Hepatocyte (in vitro differentiated cells): ENCODE measurements at regions not wholly inside any gene's neighbourhood (a gene's known extent, or its start where the extent isn't known, plus 50 kb on each side); places are given as distances from the start of the nearest gene placed in this dataset.

Source experiments
- DNase-seq: peaks from one replicate; pipeline ENCODE4 v3.0.0-alpha.2; 2016; ENCODE audit warnings: low spot score
- H2AFZ ChIP-seq: fragments of 200-600 bp; sonication (generic); 2 replicates; pipeline ENCODE4 v1.6.0; 2016; ENCODE audit warnings: antibody characterized with exemption, mild to moderate bottlenecking
- H3K27ac ChIP-seq: fragments of 200-600 bp; sonication (generic); 2 replicates; pipeline ENCODE4 v1.5.1; 2016; ENCODE audit warnings: mild to moderate bottlenecking
- H3K27me3 ChIP-seq: fragments of 200-600 bp; sonication (generic); 2 replicates; pipeline ENCODE4 v1.6.1; 2016
- H3K36me3 ChIP-seq: fragments of 200-600 bp; sonication (generic); replicated peaks from 2 replicates; pipeline ENCODE4 v1.5.1; 2016; ENCODE audit warnings: low read depth; ENCODE audit not compliant: insufficient read depth
- H3K4me1 ChIP-seq: fragments of 200-600 bp; sonication (generic); 2 replicates; pipeline ENCODE4 v1.5.1; 2016; ENCODE audit warnings: mild to moderate bottlenecking, moderate library complexity; ENCODE audit not compliant: insufficient read depth
- H3K4me2 ChIP-seq: fragments of 200-600 bp; sonication (generic); 2 replicates; pipeline ENCODE4 v1.6.0; 2016
- H3K4me3 ChIP-seq: fragments of 200-600 bp; sonication (generic); 2 replicates; pipeline ENCODE4 v1.5.1; 2016; ENCODE audit warnings: mild to moderate bottlenecking
- H3K79me2 ChIP-seq: fragments of 200-600 bp; sonication (generic); 2 replicates; pipeline ENCODE4 v1.6.0; 2017; ENCODE audit warnings: mild to moderate bottlenecking
- H3K9me2 ChIP-seq: fragments of 200-600 bp; sonication (generic); replicated peaks from 2 replicates; pipeline ENCODE4 v1.6.0; 2017; ENCODE audit warnings: mild to moderate bottlenecking; ENCODE audit not compliant: insufficient read depth
- H3K9me3 ChIP-seq: fragments of 200-600 bp; sonication (generic); 2 replicates; pipeline ENCODE4 v1.5.1; 2016; ENCODE audit warnings: low read depth, mild to moderate bottlenecking
- H4K20me1 ChIP-seq: fragments of 200-600 bp; sonication (generic); 2 replicates; pipeline ENCODE4 v1.6.0; 2016; ENCODE audit warnings: mild to moderate bottlenecking; ENCODE audit not compliant: insufficient read depth, poor library complexity, severe bottlenecking
- CTCF ChIP-seq: fragments of 200-600 bp; sonication (generic); IDR thresholded peaks from 2 replicates; pipeline ENCODE4 v1.5.1; 2016; ENCODE audit warnings: antibody characterized with exemption, mild to moderate bottlenecking; ENCODE audit not compliant: poor library complexity
- EZH2 ChIP-seq: fragments of 200-600 bp; sonication (generic); IDR thresholded peaks from 2 replicates; pipeline ENCODE4 v1.6.1; 2016; ENCODE audit warnings: antibody characterized with exemption, mild to moderate bottlenecking, borderline replicate concordance
- EZH2phosphoT487 ChIP-seq: fragments of 200-600 bp; sonication (generic); IDR thresholded peaks from one replicate; pipeline ENCODE4 v1.6.1; 2018; ENCODE audit warnings: antibody characterized with exemption, mild to moderate bottlenecking, low read depth, moderate library complexity; ENCODE audit not compliant: unreplicated experiment, severe bottlenecking
- WGBS: methylation state at CpG from one replicate; pipeline ENCODE4 v1.1.6; 2016; ENCODE audit warnings: low lambda C conversion rate; ENCODE audit errors: missing lambda C conversion rate; 5-methylcytosine and 5-hydroxymethylcytosine counted together

GRCh38 chr17:27230996-27231395, 62.9 kb upstream of the WSB1 start:
- TF ChIP-seq EZH2phosphoT487 (no peak), CTCF (no peak), EZH2 (no peak)
- H3K79me2 ChIP-seq, result no peaks in the 10 kb centered on the region
- H3K4me2 ChIP-seq, result no peak overlapping the region

GRCh38 chr17:27232328-27232727, 61.6 kb upstream of the WSB1 start:
- Histone ChIP-seq H3K27me3 (no peaks in the 10 kb centered on the region), H3K9me2 (no peaks in the 10 kb centered on the region), H3K27ac (no peak overlapping the region), H3K36me3 (no peaks in the 10 kb centered on the region), H3K4me3 (no peak overlapping the region), H3K4me2 (no peak overlapping the region), H3K4me1 (peaks cover 1% of the 10 kb centered on the region), H2AFZ (no peak overlapping the region), H3K9me3 (no peaks in the 10 kb centered on the region), H4K20me1 (no peaks in the 10 kb centered on the region), H3K79me2 (no peaks in the 10 kb centered on the region)
- WGBS, result 87% methylated on average over 5 of the region's 5 CpGs
- DNase-seq, result no peak
- no peak for TF ChIP-seq EZH2
- no peak for TF ChIP-seq CTCF
- no peak for TF ChIP-seq EZH2phosphoT487

More at GRCh38 chr17:27230996-27231395, 62.9 kb upstream of the WSB1 start:
- Histone ChIP-seq H3K4me1 (peaks cover 3% of the 10 kb centered on the region), H3K27ac (no peak overlapping the region), H3K36me3 (no peaks in the 10 kb centered on the region), H2AFZ (no peak overlapping the region), H3K27me3 (no peaks in the 10 kb centered on the region), H3K4me3 (no peak overlapping the region), H3K9me3 (no peaks in the 10 kb centered on the region), H4K20me1 (no peaks in the 10 kb centered on the region), H3K9me2 (no peaks in the 10 kb centered on the region)
- 85% methylated on average over 8 of the region's 8 CpGs for WGBS
- no peak for DNase-seq

- no peaks in the 10 kb centered on the region for H3K4me1 ChIP-seq
- no peak for DNase-seq
- H4K20me1 ChIP-seq, result no peaks in the 10 kb centered on the region
- H3K9me3 ChIP-seq, result no peaks in the 10 kb centered on the region
- H3K9me2 ChIP-seq, result no peaks in the 10 kb centered on the region
- H3K27ac ChIP-seq, result no peak overlapping the region
- H2AFZ ChIP-seq, result no peak overlapping the region
- H3K79me2 ChIP-seq, result no peaks in the 10 kb centered on the region
- no peak overlapping the region for H3K4me3 ChIP-seq
- H3K27me3 ChIP-seq, result no peaks in the 10 kb centered on the region
- no peak overlapping the region for H3K4me2 ChIP-seq
- 84% methylated on average over 3 of the region's 3 CpGs for WGBS
- no peaks in the 10 kb centered on the region for H3K36me3 ChIP-seq
- TF ChIP-seq CTCF (no peak), EZH2phosphoT487 (no peak), EZH2 (no peak)
These were observed 60.9 kb upstream of the WSB1 start for GRCh38 chr17:27233059-27233458.

- DNase-seq, result no peak
- no peak overlapping the region for H3K4me2 ChIP-seq
- H3K9me2 ChIP-seq, result no peaks in the 10 kb centered on the region
- no peak overlapping the region for H3K4me3 ChIP-seq
- no peaks in the 10 kb centered on the region for H3K27me3 ChIP-seq
- H3K36me3 ChIP-seq, result no peaks in the 10 kb centered on the region
- no peak overlapping the region for H2AFZ ChIP-seq
- H3K27ac ChIP-seq, result no peak overlapping the region
- TF ChIP-seq EZH2phosphoT487 (no peak), CTCF (no peak)
- WGBS, result 74% methylated on average over 5 of the region's 5 CpGs
- no peaks in the 10 kb centered on the region for H3K4me1 ChIP-seq
- no peaks in the 10 kb centered on the region for H3K9me3 ChIP-seq
- H3K79me2 ChIP-seq, result no peaks in the 10 kb centered on the region
- no peaks in the 10 kb centered on the region for H4K20me1 ChIP-seq
These were observed 60.1 kb upstream of the WSB1 start for GRCh38 chr17:27233776-27234175.
